H1 (cell line): ENCODE measurements at regions not wholly inside any gene's neighbourhood (a gene's known extent, or its start where the extent isn't known, plus 50 kb on each side); places are given as distances from the start of the nearest gene placed in this dataset.

Experiments used
- BRCA1 ChIP-seq: IDR thresholded peaks from 2 replicates; pipeline ENCODE4 v1.6.1; 2012; ENCODE audit warnings: low read depth, low read length, improper control_type of control experiment
- CBX5 ChIP-seq: fragments of 300-800, 300-1000 bp; sonication (generic); IDR thresholded peaks from 2 replicates; pipeline ENCODE4 v1.7.1; 2016; ENCODE audit warnings: antibody characterized with exemption, low read length, low read depth
- CEBPB ChIP-seq: IDR thresholded peaks from 2 replicates; pipeline ENCODE4 v1.6.1; 2012; ENCODE audit warnings: low read depth, low read length
- NANOG ChIP-seq: IDR thresholded peaks from 2 replicates; pipeline ENCODE4 v1.6.1; 2011; ENCODE audit warnings: low read length, low read depth, mild to moderate bottlenecking, inconsistent platforms; ENCODE audit not compliant: insufficient read depth, poor library complexity, severe bottlenecking
- ZNF274 ChIP-seq: IDR thresholded peaks from 2 replicates; pipeline ENCODE4 v1.7.0; 2012; ENCODE audit warnings: low read length, borderline replicate concordance; ENCODE audit errors: extremely low read depth
- TF ChIP-seq, protein P1 (sequence below): fragments of 300-600 bp; sonication (generic); IDR thresholded peaks from 2 replicates; pipeline ENCODE4 v1.7.1; 2012; ENCODE audit warnings: low read length, moderate library complexity, mild to moderate bottlenecking, inconsistent platforms; ENCODE audit not compliant: insufficient replicate concordance

DNA sequence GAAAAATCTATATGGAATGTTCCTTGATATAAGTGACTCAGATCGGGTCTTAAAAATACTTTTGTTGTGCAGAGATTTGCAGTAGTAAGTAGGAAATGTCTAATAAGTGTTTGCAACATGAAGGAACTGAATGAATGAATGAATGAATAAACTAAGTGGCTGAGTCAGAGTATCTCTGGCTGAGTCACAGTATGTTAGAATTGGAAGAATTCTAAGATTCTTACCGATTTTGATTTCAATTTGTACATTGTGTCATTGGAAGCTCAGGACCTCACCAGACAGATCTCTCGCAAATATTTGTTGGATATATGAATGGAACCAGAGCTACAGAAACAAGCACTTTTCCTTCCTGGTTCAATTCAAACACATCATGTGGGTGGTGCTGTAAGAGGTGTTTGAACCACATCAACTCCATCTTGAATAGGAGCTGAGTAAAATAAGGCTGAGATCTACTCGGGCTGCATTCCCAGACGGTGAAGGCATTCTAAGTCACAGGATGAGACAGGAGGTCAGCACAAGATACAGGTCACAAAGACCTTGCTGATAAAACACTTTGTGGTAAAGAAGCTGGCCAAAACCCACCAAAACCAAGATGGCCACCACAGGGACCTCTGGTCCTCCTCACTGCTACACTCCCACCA lies 123.9 kb upstream of the FOXN3 start (continued):
- TF ChIP-seq, protein P1, sequence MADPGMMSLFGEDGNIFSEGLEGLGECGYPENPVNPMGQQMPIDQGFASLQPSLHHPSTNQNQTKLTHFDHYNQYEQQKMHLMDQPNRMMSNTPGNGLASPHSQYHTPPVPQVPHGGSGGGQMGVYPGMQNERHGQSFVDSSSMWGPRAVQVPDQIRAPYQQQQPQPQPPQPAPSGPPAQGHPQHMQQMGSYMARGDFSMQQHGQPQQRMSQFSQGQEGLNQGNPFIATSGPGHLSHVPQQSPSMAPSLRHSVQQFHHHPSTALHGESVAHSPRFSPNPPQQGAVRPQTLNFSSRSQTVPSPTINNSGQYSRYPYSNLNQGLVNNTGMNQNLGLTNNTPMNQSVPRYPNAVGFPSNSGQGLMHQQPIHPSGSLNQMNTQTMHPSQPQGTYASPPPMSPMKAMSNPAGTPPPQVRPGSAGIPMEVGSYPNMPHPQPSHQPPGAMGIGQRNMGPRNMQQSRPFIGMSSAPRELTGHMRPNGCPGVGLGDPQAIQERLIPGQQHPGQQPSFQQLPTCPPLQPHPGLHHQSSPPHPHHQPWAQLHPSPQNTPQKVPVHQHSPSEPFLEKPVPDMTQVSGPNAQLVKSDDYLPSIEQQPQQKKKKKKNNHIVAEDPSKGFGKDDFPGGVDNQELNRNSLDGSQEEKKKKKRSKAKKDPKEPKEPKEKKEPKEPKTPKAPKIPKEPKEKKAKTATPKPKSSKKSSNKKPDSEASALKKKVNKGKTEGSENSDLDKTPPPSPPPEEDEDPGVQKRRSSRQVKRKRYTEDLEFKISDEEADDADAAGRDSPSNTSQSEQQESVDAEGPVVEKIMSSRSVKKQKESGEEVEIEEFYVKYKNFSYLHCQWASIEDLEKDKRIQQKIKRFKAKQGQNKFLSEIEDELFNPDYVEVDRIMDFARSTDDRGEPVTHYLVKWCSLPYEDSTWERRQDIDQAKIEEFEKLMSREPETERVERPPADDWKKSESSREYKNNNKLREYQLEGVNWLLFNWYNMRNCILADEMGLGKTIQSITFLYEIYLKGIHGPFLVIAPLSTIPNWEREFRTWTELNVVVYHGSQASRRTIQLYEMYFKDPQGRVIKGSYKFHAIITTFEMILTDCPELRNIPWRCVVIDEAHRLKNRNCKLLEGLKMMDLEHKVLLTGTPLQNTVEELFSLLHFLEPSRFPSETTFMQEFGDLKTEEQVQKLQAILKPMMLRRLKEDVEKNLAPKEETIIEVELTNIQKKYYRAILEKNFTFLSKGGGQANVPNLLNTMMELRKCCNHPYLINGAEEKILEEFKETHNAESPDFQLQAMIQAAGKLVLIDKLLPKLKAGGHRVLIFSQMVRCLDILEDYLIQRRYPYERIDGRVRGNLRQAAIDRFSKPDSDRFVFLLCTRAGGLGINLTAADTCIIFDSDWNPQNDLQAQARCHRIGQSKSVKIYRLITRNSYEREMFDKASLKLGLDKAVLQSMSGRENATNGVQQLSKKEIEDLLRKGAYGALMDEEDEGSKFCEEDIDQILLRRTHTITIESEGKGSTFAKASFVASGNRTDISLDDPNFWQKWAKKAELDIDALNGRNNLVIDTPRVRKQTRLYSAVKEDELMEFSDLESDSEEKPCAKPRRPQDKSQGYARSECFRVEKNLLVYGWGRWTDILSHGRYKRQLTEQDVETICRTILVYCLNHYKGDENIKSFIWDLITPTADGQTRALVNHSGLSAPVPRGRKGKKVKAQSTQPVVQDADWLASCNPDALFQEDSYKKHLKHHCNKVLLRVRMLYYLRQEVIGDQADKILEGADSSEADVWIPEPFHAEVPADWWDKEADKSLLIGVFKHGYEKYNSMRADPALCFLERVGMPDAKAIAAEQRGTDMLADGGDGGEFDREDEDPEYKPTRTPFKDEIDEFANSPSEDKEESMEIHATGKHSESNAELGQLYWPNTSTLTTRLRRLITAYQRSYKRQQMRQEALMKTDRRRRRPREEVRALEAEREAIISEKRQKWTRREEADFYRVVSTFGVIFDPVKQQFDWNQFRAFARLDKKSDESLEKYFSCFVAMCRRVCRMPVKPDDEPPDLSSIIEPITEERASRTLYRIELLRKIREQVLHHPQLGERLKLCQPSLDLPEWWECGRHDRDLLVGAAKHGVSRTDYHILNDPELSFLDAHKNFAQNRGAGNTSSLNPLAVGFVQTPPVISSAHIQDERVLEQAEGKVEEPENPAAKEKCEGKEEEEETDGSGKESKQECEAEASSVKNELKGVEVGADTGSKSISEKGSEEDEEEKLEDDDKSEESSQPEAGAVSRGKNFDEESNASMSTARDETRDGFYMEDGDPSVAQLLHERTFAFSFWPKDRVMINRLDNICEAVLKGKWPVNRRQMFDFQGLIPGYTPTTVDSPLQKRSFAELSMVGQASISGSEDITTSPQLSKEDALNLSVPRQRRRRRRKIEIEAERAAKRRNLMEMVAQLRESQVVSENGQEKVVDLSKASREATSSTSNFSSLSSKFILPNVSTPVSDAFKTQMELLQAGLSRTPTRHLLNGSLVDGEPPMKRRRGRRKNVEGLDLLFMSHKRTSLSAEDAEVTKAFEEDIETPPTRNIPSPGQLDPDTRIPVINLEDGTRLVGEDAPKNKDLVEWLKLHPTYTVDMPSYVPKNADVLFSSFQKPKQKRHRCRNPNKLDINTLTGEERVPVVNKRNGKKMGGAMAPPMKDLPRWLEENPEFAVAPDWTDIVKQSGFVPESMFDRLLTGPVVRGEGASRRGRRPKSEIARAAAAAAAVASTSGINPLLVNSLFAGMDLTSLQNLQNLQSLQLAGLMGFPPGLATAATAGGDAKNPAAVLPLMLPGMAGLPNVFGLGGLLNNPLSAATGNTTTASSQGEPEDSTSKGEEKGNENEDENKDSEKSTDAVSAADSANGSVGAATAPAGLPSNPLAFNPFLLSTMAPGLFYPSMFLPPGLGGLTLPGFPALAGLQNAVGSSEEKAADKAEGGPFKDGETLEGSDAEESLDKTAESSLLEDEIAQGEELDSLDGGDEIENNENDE: no peak
- TF ChIP-seq NANOG (no peak), ZNF274 (no peak), CBX5 (no peak), CEBPB (no peak), BRCA1 (no peak)
